ENCODE measurements at regions not wholly inside any gene's neighbourhood (a gene's known extent, or its start where the extent isn't known, plus 50 kb on each side); places are given as distances from the start of the nearest gene placed in this dataset.

- H4K20me1 ChIP-seq (ENCODE audit: control insufficient read depth, insufficient read depth, low read length, poor library complexity, severe bottlenecking): no peaks in the 10 kb centered on the region
- ATAC-seq (ENCODE audit: low read depth) (no peak), DNase-seq (no peak)
- Mint-ChIP-seq H3K27ac (no peak overlapping the region), H3K4me1 (no peaks in the 10 kb centered on the region), H3K4me3 (no peak overlapping the region), H3K27me3 (no peaks in the 10 kb centered on the region), H3K9me3 (ENCODE audit: insufficient read depth) (no peaks in the 10 kb centered on the region)
- no peak overlapping the region for H3K9ac ChIP-seq (ENCODE audit: low read length)
- no peak overlapping the region for H3K27ac ChIP-seq (ENCODE audit: low read length in 2 of 2)
- H3K36me3 ChIP-seq (replicated peaks in 1 of 2; ENCODE audit: control extremely low read depth in 1 of 2, control insufficient read depth in 1 of 2, extremely low read depth in 1 of 2, insufficient read depth in 2 of 2, low read length in 1 of 2): no peaks in the 10 kb centered on the region
- POLR2A ChIA-PET: no interaction called here
- H3K4me3 ChIP-seq (ENCODE audit: control extremely low read depth in 1 of 5, extremely low read depth in 1 of 5, insufficient read depth in 1 of 5, low read depth in 2 of 5, low read length in 4 of 5): no peak overlapping the region
- CTCF ChIA-PET: no interaction called here
- H3K27me3 ChIP-seq (replicated peaks in 1 of 4; ENCODE audit: control extremely low read depth in 1 of 4, control insufficient read depth in 3 of 4, insufficient read depth in 4 of 4, low read length in 3 of 4): no peaks in the 10 kb centered on the region
- no peaks in the 10 kb centered on the region for H3K9me3 ChIP-seq (ENCODE audit: control extremely low read depth in 1 of 3, control insufficient read depth in 2 of 3, insufficient read depth in 1 of 3, low read length in 2 of 3)
- H3K79me2 ChIP-seq (ENCODE audit: control insufficient read depth, insufficient read depth, low read length): no peaks in the 10 kb centered on the region
- TF ChIP-seq EZH2 (IDR thresholded peaks at IDR 0.05; ENCODE audit: borderline replicate concordance, insufficient read depth, low read depth, low read length, poor library complexity, severe bottlenecking): no peak
- no peak for TF ChIP-seq CTCF (IDR thresholded peaks at IDR 0.05)
- no CpG with 5 or more reads among the region's 1 CpG for WGBS (ENCODE audit: insufficient coverage)
- intact Hi-C loops (cut with micrococcal nuclease): no loop called here
- H2AFZ ChIP-seq (ENCODE audit: insufficient read depth, low read depth, low read length, poor library complexity, severe bottlenecking): no peak overlapping the region
- H3K4me1 ChIP-seq (ENCODE audit: control insufficient read depth in 2 of 2, insufficient read depth in 2 of 2, low read length in 2 of 2): no peaks in the 10 kb centered on the region
- no peak overlapping the region for H3K4me2 ChIP-seq (replicated peaks; ENCODE audit: low read depth, low read length, poor library complexity, severe bottlenecking)
Measured at GRCh38 chr12:98173773-98174427, 341.5 kb upstream of the TMPO start.

GRCh38 chr12:98174428-98174809, 341.0 kb upstream of the TMPO start:
- Mint-ChIP-seq H3K9me3 (ENCODE audit: insufficient read depth) (no peaks in the 10 kb centered on the region), H3K4me3 (no peak overlapping the region), H3K27ac (no peak overlapping the region), H3K27me3 (no peaks in the 10 kb centered on the region), H3K4me1 (no peaks in the 10 kb centered on the region)
- 100% methylated on average over 3 of the region's 5 CpGs for WGBS (ENCODE audit: insufficient coverage)
- no peak overlapping the region for H3K4me3 ChIP-seq (ENCODE audit: control extremely low read depth in 1 of 5, extremely low read depth in 1 of 5, insufficient read depth in 1 of 5, low read depth in 2 of 5, low read length in 4 of 5)
- H3K4me2 ChIP-seq (replicated peaks; ENCODE audit: low read depth, low read length, poor library complexity, severe bottlenecking): no peak overlapping the region
- no peak overlapping the region for H3K9ac ChIP-seq (ENCODE audit: low read length)
- ChIA-PET POLR2A (no interaction called here), CTCF (no interaction called here)
- H3K27me3 ChIP-seq (replicated peaks in 1 of 4; ENCODE audit: control extremely low read depth in 1 of 4, control insufficient read depth in 3 of 4, insufficient read depth in 4 of 4, low read length in 3 of 4): no peaks in the 10 kb centered on the region
- intact Hi-C loops (cut with micrococcal nuclease): no loop called here
- ATAC-seq (ENCODE audit: low read depth) (no peak), DNase-seq (no peak)
- H3K9me3 ChIP-seq (ENCODE audit: control extremely low read depth in 1 of 3, control insufficient read depth in 2 of 3, insufficient read depth in 1 of 3, low read length in 2 of 3): no peaks in the 10 kb centered on the region
- no peaks in the 10 kb centered on the region for H3K79me2 ChIP-seq (ENCODE audit: control insufficient read depth, insufficient read depth, low read length)
- no peak overlapping the region for H2AFZ ChIP-seq (ENCODE audit: insufficient read depth, low read depth, low read length, poor library complexity, severe bottlenecking)
- H4K20me1 ChIP-seq (ENCODE audit: control insufficient read depth, insufficient read depth, low read length, poor library complexity, severe bottlenecking): no peaks in the 10 kb centered on the region
- TF ChIP-seq EZH2 (IDR thresholded peaks at IDR 0.05; ENCODE audit: borderline replicate concordance, insufficient read depth, low read depth, low read length, poor library complexity, severe bottlenecking) (no peak), CTCF (IDR thresholded peaks at IDR 0.05) (no peak)
- H3K27ac ChIP-seq (ENCODE audit: low read length in 2 of 2): no peak overlapping the region
- no peaks in the 10 kb centered on the region for H3K36me3 ChIP-seq (replicated peaks in 1 of 2; ENCODE audit: control extremely low read depth in 1 of 2, control insufficient read depth in 1 of 2, extremely low read depth in 1 of 2, insufficient read depth in 2 of 2, low read length in 1 of 2)
- no peaks in the 10 kb centered on the region for H3K4me1 ChIP-seq (ENCODE audit: control insufficient read depth in 2 of 2, insufficient read depth in 2 of 2, low read length in 2 of 2)
